GM19468 (cell line): ENCODE measurements at regions not wholly inside any gene's neighbourhood (a gene's known extent, or its start where the extent isn't known, plus 50 kb on each side); places are given as distances from the start of the nearest gene placed in this dataset.
"Not testable (repeated sequence)": the region's sequence is repeated elsewhere in the genome, so short reads cannot be mapped to it uniquely, and the experiment has no call there.

ENCODE experiments used
- ATAC-seq: cut with Tn5 transposase; IDR thresholded peaks from one replicate; pipeline ENCODE4 v1.9.1; 2021; ENCODE audit warnings: mild to moderate bottlenecking, moderate library complexity, moderate number of reproducible peaks; ENCODE audit not compliant: unreplicated experiment; ENCODE audit errors: extremely low read depth

- ATAC-seq: no peak
Observed at GRCh38 chr16:26818393-26818792, 248.3 kb upstream of the C16orf82 start.

GRCh38 chr16:26824469-26824868, 242.3 kb upstream of the C16orf82 start:
- ATAC-seq: no peak

- ATAC-seq: no peak
Observed at GRCh38 chr16:26826500-26826899, 240.2 kb upstream of the C16orf82 start.

- ATAC-seq: no peak
Observed at GRCh38 chr16:26827386-26827785, 239.3 kb upstream of the C16orf82 start.

DNA sequence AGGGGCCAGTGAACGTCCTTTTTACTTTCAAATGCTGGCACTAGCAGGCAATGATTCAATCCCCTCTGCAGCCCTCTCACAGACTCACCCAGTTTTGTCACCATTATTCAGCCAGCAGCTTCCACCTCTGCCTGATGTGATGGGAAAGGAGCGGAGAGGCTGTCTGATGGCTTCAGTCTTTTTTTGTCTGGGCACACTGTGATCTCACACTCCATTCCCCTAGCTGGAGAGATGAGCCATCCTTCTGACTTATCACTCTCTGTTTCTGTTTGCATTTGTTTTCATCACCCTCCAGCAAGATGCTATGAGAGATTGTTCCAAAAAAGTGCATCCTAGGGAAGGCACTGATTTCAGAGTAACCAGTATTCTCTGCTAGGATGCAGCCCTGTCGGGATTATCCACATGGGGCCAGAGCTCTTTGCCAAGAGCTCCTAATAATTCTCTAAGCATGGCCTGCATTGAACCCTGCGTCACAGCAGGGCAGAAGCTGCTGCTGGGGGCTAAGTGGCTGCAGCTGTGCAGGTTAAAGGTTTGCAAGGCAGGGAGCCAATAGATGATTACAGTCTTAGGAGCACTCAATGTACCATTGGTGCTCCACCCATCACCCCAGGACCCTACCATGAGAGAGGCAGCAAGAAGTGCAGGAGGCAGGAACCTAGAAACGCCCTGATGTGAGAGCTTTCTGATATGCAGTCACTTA, 236.1 kb upstream of the C16orf82 start:
- ATAC-seq: no peak

DNA sequence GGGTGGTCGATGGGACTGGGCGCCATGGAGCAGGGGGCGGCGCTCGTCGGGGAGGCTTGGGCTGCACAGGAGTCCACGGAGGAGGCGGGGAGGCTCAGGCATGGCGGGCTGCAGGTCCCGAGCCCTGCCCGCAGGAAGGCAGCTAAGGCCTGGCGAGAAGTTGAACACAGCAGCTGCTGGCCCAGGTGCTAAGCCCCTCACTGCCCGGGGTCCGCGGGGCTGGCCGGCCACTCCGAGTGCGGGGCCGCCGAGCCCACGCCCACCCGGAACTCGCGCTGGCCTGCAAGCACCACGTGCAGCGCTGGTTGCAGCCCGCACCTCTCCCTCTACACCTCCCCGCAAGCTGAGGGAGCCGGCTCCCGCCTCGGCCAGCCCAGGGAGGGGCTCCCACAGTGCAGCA, 230.6 kb upstream of the C16orf82 start:
- ATAC-seq: not testable (repeated sequence)

- ATAC-seq: no peak
Observed at GRCh38 chr16:26838931-26839330, 227.8 kb upstream of the C16orf82 start.

DNA sequence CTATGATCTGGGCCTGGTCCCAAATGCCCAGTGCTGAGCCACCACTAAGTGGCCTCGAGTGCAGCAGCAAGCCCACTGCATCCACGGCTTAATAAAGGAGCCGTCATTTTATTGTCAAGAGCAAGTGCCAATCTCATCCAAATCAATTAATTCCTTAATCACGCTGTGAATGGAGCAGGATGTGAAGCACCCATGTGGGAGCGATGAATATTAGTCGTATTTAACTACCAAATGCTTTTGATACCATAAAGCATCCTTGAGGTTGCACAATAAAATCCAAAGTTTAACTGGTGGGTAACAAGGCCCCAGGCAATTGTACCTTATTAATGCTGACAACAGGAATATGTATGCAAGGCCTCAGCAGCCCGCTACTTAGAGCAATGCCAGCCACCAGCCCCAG, 226.0 kb upstream of the C16orf82 start:
- no peak for ATAC-seq

GRCh38 chr16:26856271-26856670, 210.5 kb upstream of the C16orf82 start:
- ATAC-seq: no peak

DNA sequence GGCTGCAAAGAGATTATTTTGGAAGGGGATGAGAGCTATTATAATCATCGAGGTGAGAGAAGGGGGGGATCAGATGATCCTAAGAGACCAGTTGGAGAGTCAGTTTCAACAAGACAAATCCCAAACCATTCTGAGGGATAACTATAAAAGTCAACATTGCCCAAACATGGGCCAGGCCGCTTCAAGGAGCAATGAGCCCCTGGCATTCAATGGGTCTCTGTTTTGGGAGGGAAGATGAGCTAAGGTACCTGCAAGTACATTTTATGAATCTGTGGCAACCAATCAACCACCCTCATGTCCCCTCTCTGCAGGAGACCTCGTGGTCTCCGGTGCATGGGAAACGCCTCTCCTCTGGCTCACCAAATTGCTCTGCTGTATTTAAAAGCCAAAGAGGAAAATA, 209.9 kb upstream of the C16orf82 start:
- ATAC-seq: no peak

- ATAC-seq: no peak
Observed at GRCh38 chr16:26857371-26857770, 209.4 kb upstream of the C16orf82 start.

DNA sequence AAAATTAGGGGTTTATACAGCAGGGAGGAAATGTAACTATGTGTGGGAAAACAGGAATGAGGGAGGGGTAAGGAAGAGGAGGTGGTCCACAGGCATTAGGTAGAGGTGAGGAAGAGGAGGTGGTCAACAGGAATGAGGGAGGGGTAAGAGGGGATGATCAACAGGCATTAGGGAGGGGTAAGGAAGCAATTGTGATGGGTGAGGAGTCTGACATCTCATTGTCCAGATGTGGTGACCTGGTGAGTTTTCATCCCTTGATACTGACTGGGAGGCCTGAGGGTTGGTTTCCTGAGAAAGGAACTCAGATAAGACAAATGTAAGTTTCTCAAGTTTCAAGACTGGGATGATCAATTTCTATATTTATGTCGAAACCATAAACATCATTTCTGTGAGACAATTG, 206.2 kb upstream of the C16orf82 start:
- ATAC-seq: no peak

DNA sequence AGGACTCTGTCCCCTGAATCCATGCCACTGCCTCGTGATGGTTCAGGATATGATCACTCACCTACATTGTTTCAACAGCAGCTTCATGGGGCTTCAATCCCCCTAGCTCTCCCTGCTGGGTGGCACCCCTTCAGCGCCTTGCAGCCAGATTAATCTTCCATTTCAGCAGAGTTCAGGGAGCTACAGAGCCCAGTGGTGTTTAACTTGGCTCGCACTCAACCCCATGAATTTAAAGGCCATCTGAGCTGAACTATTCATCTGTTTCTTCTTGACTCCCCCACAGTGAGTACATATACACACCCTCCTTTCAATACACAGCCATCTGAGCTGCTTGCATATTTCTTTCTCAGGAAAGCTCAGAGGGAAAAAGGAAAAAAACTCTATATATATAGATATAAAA, 202.8 kb upstream of the C16orf82 start:
- no peak for ATAC-seq

GRCh38 chr16:26874318-26874717, 192.4 kb upstream of the C16orf82 start:
- not testable (repeated sequence) for ATAC-seq

GRCh38 chr16:26877421-26877820, 189.3 kb upstream of the C16orf82 start:
- ATAC-seq: no peak

- no peak for ATAC-seq
Observed at GRCh38 chr16:26885674-26886073, 181.1 kb upstream of the C16orf82 start.

GRCh38 chr16:26889740-26890139, 177.0 kb upstream of the C16orf82 start:
- no peak for ATAC-seq

- ATAC-seq: no peak
Observed at GRCh38 chr16:26898200-26898599, 168.5 kb upstream of the C16orf82 start.

- ATAC-seq: no peak
Observed at GRCh38 chr16:26901196-26901861, 165.4 kb upstream of the C16orf82 start.

GRCh38 chr16:26901983-26902382, 164.7 kb upstream of the C16orf82 start:
- no peak for ATAC-seq

- ATAC-seq: no peak
Observed at GRCh38 chr16:26905336-26905735, 161.4 kb upstream of the C16orf82 start.

GRCh38 chr16:26909623-26910022, 157.1 kb upstream of the C16orf82 start:
- no peak for ATAC-seq
